HL-60 (cell line): ENCODE measurements at regions not wholly inside any gene's neighbourhood (a gene's known extent, or its start where the extent isn't known, plus 50 kb on each side); places are given as distances from the start of the nearest gene placed in this dataset.

Experiments
- DNase-seq, 2 experiments: peaks; one replicate each; pipeline ENCODE4 v3.0.0-alpha.2; 2010 to 2020; ENCODE audit warnings: low read depth in 1 of 2, low spot score in 1 of 2
- H3K27ac ChIP-seq: fragments of 250-450 bp; sonication (Bioruptor Pico); replicated peaks from 2 replicates; pipeline ENCODE4 v1.5.1; 2020; ENCODE audit warnings: mild to moderate bottlenecking, moderate library complexity
- H3K27me3 ChIP-seq: fragments of 250-450 bp; sonication (Bioruptor Pico); 2 replicates; pipeline ENCODE4 v1.5.1; 2021; ENCODE audit warnings: mild to moderate bottlenecking, moderate library complexity; ENCODE audit not compliant: insufficient read depth, poor library complexity, severe bottlenecking
- H3K4me3 ChIP-seq: replicated peaks from 2 replicates; pipeline ENCODE4 v1.5.1; 2011; ENCODE audit warnings: mild to moderate bottlenecking, control low read depth, low read length; ENCODE audit not compliant: insufficient read depth
- GABPA ChIP-seq: IDR thresholded peaks from 2 replicates; pipeline ENCODE4 v1.6.1; 2012; ENCODE audit warnings: low read depth
- POLR2AphosphoS5 ChIP-seq: IDR thresholded peaks from 2 replicates; pipeline ENCODE4 v1.6.1; 2012; ENCODE audit warnings: low read depth
- SPI1 ChIP-seq: IDR thresholded peaks from 2 replicates; pipeline ENCODE4 v1.6.1; 2012; ENCODE audit warnings: low read depth, mild to moderate bottlenecking, borderline replicate concordance
- TF ChIP-seq, protein P1 (sequence below): IDR thresholded peaks from 2 replicates; pipeline ENCODE4 v1.6.1; 2012; ENCODE audit warnings: low read depth; ENCODE audit not compliant: insufficient replicate concordance
- TF ChIP-seq, protein P2 (sequence below): IDR thresholded peaks from one replicate; pipeline ENCODE4 v1.5.1; 2011; ENCODE audit warnings: low read length, control low read depth, inconsistent platforms; ENCODE audit not compliant: insufficient read depth

DNA sequence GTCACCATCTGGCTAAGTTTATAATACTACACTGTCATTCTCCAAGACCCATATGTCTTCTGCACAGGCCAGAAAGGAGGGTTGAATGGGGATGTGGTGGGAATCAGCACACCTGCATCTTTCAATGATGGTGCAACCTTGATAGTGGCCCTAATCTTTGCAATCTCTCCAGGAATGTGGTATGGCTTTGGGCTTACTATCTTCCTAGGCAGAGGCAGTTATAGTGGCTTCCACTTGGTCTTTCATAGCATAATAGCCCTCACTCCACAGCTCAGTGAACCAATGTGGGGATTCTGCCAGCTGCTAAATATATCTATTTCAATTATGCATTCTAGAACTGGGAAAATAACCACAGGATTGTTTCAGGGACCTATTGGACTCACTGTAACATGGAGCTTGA, 61.8 kb upstream of the ATP2B1 start:
- TF ChIP-seq SPI1 (no peak), POLR2AphosphoS5 (no peak), GABPA (no peak)
- TF ChIP-seq, protein P1, sequence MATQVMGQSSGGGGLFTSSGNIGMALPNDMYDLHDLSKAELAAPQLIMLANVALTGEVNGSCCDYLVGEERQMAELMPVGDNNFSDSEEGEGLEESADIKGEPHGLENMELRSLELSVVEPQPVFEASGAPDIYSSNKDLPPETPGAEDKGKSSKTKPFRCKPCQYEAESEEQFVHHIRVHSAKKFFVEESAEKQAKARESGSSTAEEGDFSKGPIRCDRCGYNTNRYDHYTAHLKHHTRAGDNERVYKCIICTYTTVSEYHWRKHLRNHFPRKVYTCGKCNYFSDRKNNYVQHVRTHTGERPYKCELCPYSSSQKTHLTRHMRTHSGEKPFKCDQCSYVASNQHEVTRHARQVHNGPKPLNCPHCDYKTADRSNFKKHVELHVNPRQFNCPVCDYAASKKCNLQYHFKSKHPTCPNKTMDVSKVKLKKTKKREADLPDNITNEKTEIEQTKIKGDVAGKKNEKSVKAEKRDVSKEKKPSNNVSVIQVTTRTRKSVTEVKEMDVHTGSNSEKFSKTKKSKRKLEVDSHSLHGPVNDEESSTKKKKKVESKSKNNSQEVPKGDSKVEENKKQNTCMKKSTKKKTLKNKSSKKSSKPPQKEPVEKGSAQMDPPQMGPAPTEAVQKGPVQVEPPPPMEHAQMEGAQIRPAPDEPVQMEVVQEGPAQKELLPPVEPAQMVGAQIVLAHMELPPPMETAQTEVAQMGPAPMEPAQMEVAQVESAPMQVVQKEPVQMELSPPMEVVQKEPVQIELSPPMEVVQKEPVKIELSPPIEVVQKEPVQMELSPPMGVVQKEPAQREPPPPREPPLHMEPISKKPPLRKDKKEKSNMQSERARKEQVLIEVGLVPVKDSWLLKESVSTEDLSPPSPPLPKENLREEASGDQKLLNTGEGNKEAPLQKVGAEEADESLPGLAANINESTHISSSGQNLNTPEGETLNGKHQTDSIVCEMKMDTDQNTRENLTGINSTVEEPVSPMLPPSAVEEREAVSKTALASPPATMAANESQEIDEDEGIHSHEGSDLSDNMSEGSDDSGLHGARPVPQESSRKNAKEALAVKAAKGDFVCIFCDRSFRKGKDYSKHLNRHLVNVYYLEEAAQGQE, result no peak
- TF ChIP-seq, protein P2, sequence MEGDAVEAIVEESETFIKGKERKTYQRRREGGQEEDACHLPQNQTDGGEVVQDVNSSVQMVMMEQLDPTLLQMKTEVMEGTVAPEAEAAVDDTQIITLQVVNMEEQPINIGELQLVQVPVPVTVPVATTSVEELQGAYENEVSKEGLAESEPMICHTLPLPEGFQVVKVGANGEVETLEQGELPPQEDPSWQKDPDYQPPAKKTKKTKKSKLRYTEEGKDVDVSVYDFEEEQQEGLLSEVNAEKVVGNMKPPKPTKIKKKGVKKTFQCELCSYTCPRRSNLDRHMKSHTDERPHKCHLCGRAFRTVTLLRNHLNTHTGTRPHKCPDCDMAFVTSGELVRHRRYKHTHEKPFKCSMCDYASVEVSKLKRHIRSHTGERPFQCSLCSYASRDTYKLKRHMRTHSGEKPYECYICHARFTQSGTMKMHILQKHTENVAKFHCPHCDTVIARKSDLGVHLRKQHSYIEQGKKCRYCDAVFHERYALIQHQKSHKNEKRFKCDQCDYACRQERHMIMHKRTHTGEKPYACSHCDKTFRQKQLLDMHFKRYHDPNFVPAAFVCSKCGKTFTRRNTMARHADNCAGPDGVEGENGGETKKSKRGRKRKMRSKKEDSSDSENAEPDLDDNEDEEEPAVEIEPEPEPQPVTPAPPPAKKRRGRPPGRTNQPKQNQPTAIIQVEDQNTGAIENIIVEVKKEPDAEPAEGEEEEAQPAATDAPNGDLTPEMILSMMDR, result no peak
- Histone ChIP-seq H3K27me3 (no peaks in the 10 kb centered on the region), H3K4me3 (no peak overlapping the region), H3K27ac (no peak overlapping the region)
- DNase-seq, result no peak

DNA sequence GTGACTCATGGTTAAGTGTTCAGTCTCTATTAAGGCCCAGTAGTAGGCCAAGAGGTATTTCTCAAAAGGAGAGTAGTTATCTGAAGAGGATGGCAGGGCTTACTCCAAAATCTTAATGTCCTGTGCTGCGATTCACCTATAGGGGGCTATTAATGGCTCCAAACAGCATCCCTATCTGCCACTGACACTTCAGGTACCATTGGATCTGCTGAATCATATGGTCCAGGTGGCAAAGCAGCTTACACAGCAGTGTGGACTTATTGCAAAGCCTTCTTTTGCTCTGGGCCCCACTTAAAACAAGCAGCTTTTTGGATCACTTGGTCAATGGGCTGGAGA, 60.8 kb upstream of the ATP2B1 start:
- H3K4me3 ChIP-seq, result no peak overlapping the region
- no peak for TF ChIP-seq GABPA
- no peak for TF ChIP-seq SPI1
- no peak for TF ChIP-seq POLR2AphosphoS5
- TF ChIP-seq, protein P2, result no peak
- TF ChIP-seq, protein P1, result no peak
- H3K27ac ChIP-seq, result no peak overlapping the region; the same call in 1 of the 2 replicates
- H3K27me3 ChIP-seq, result no peaks in the 10 kb centered on the region
- no peak for DNase-seq

DNA sequence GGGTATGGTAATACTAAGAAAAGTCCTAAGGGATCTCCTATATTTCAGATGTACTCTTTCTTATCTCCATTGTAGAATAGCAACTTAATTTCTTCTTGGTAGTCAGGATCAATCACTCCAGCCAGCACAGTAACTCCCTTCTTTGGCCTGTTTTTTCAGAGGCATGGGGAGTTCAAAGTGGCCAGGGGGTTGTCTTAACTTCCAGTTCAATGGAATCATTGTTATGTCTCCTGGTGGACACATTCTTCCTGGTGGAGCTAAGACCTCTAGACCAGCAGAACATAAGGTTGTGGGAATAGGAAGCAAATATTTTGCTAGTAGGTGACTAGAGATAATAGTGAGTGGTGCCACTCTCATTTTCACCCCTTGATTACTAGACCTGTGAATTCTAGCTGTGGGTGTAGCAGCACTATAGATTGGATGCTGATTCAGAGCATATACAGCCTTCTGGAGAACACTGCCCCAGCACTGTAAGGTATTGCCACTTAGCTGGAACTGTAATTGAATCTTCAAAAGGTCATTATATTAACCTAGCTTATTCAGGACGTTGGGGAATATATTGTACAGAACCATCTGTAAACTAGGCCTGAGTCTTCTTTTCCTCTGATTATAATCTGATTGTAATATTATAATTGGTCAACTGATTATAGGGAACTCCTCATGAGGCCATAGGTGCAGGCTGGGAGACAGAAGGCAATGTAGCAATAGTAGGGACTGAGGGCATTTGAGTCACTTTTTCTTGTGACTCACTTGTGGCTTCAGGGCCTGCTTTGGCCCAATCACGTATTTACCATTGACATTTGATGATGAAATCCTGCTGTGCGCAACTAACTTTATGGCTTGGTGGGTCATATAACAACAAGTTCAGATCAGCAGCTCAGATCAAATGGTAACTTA, 60.2 kb upstream of the ATP2B1 start:
- Histone ChIP-seq H3K27me3 (no peaks in the 10 kb centered on the region), H3K27ac (no peak overlapping the region), H3K4me3 (no peak overlapping the region)
- peak; percentile 33; the same call in 1 of the 2 replicates for TF ChIP-seq POLR2AphosphoS5
- no peak for TF ChIP-seq SPI1
- no peak for TF ChIP-seq GABPA
- TF ChIP-seq, protein P1, result no peak
- TF ChIP-seq, protein P2, result no peak
- DNase-seq, result peak; percentile 73 to 94
